SK-N-SH (cell line): ENCODE measurements at regions not wholly inside any gene's neighbourhood (a gene's known extent, or its start where the extent isn't known, plus 50 kb on each side); places are given as distances from the start of the nearest gene placed in this dataset.

Experiments
- CTCF ChIP-seq: fragments of 200-600 bp; sonication (generic); IDR thresholded peaks from 2 replicates; pipeline ENCODE4 v1.6.1; 2017; ENCODE audit warnings: antibody characterized with exemption, mild to moderate bottlenecking, moderate library complexity
- EP300 ChIP-seq, 2 experiments: IDR thresholded peaks; 2 replicates each; pipeline versions ENCODE4 v1.4.0 to v1.6.1; 2012; ENCODE audit warnings: borderline replicate concordance in 1 of 2, low read depth in 1 of 2, low read length in 1 of 2
- GABPA ChIP-seq: IDR thresholded peaks from 2 replicates; pipeline ENCODE4 v1.4.0; 2012; ENCODE audit warnings: low read depth, mild to moderate bottlenecking
- MEF2A ChIP-seq: IDR thresholded peaks from 2 replicates; pipeline ENCODE4 v1.4.0; 2012; ENCODE audit warnings: low read depth, borderline replicate concordance
- MXI1 ChIP-seq: IDR thresholded peaks from 2 replicates; pipeline ENCODE4 v1.6.1; 2012; ENCODE audit warnings: mild to moderate bottlenecking, low read depth, low read length, improper control_type of control experiment
- PBX3 ChIP-seq: IDR thresholded peaks from 2 replicates; pipeline ENCODE4; 2012

DNA sequence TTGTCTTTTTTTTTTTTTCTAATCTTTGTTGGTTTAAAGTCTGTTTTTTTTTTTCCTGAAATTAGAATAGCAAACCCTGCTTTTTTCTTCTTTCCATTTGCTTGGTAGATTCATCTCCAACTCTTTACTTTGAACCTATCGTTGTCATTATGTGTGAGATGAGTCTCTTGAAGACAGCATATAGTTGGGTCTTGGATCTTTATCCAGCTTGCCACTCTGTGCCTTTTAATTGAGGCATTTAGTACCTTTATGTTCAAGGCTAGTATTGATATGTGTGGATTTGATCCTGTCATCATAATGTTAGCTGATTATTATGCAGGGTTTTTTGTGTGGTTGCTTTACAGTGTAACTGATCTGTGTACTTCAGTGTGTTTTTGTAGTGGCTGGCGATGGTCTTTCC, 383.8 kb downstream of the MAN2A1 start:
- TF ChIP-seq EP300 (IDR thresholded peaks at IDR 0.05; ENCODE audit: borderline replicate concordance in 1 of 2, low read depth in 1 of 2, low read length in 1 of 2) = no peak
- no peak for TF ChIP-seq CTCF
- TF ChIP-seq GABPA = no peak
- TF ChIP-seq MXI1 = no peak
- no peak for TF ChIP-seq PBX3
- no peak for TF ChIP-seq MEF2A
